ENCODE measurements at regions not wholly inside any gene's neighbourhood (a gene's known extent, or its start where the extent isn't known, plus 50 kb on each side); places are given as distances from the start of the nearest gene placed in this dataset.

GRCh38 chr6:11442495-11442894 is 95.1 kb upstream of the TMEM170B start:
- DNase-seq (ENCODE audit: low spot score): no peak
- TF ChIP-seq CTCF (IDR thresholded peaks at IDR 0.05): no peak
- ATAC-seq (ENCODE audit: low FRiP score): no peak

DNA sequence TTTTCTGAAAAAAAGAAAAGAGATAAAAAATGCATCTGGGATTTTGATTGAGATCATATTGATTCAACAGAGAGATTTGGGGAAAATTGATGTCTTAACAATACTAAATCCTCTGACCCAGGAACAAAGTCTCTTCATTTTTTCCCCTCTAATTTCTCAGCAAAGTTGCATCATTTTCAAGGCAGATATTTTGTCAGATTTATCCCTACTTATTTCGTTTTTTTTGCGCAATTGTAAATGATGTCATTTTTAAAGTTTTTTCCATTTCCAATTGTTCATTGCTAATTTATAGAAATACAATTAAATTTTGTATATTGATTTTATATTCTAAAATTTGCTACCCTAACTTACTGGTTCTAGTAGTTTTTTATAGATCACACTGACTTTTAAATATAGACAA is 97.7 kb upstream of the TMEM170B start:
- no peak for ATAC-seq (ENCODE audit: low FRiP score)
- no peak for TF ChIP-seq CTCF (IDR thresholded peaks at IDR 0.05)
- no peak for DNase-seq (ENCODE audit: low spot score)

DNA sequence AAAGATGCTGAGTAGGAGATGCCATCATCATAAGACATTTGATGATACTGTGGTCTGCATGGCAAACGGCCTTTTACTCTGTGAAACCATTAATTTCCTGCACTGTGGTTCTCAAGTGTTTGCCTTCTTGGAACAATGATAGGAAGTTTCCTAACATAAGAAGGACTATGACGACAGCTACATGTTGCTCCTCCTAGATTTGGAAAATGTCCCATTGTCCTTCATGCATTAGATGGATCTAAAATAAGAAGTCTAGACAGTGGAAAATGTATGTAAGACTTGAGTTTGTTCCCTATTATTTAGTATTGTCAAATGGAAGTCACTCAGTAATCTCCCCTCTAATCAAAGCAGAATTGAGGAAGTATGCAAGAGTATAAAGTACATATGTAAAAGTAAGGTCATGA is 98.5 kb upstream of the TMEM170B start:
- no peak for TF ChIP-seq CTCF (IDR thresholded peaks at IDR 0.05)
- DNase-seq (ENCODE audit: low spot score) (no peak), ATAC-seq (ENCODE audit: low FRiP score) (no peak)

- DNase-seq (ENCODE audit: low spot score) (no peak), ATAC-seq (ENCODE audit: low FRiP score) (peak; percentile 26)
- no peak for TF ChIP-seq CTCF (IDR thresholded peaks at IDR 0.05)
These were observed 99.6 kb upstream of the TMEM170B start for GRCh38 chr6:11437824-11438459.

DNA sequence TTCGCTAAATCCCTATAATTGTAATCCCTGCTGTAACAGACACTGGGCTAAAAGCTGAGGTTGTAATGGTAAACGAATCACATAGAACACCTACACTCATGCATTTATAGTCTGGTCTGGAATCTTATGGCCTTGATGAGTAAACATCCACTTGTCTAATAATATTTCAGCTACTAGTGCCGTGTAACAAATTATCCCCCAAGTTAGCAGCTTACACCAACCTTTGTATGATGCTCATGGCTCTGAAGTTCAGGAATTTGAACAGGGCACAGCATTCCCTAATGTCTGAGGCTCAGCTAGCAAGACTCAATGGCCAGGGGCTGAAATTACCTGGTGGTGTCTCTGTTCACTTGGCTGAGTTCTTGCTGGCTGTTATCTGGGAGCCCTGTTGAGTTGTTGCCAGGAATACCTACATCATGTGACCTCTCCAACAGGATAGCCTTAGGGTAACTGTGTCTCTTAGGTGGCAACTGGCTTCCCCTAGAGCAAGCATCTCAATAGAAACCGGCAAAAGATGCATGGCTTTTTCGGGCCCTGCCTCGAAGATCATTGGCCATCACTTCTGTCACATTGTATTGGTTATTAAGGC is 100.9 kb upstream of the TMEM170B start:
- no peak for ATAC-seq (ENCODE audit: low FRiP score)
- TF ChIP-seq CTCF (IDR thresholded peaks at IDR 0.05): no peak

GRCh38 chr6:11434565-11435326 is 102.8 kb upstream of the TMEM170B start:
- no peak for DNase-seq (ENCODE audit: low spot score)
- ATAC-seq (ENCODE audit: low FRiP score): peak; percentile 60
- no peak for TF ChIP-seq CTCF (IDR thresholded peaks at IDR 0.05)

More for the DNA sequence above, 100.9 kb upstream of the TMEM170B start:
- no peak for DNase-seq (ENCODE audit: low spot score)

Data from omental fat pad (tissue), 3 donors.